Uterus (tissue), 3 donors: ENCODE measurements at regions not wholly inside any gene's neighbourhood (a gene's known extent, or its start where the extent isn't known, plus 50 kb on each side); places are given as distances from the start of the nearest gene placed in this dataset.

Source experiments
- DNase-seq, 2 donors: peaks; one replicate each; pipeline ENCODE4 v3.0.0-alpha.2; 2019 to 2020
- H3K27ac ChIP-seq, 2 donors: fragments of 200-600 bp; sonication (generic); 1 replicate in 1 of 2; 2 replicates in 1 of 2; pipeline ENCODE4 v1.5.1; 2016 to 2018
- H3K27me3 ChIP-seq, 2 donors: fragments of 200-600 bp; sonication (generic); one replicate each; pipeline ENCODE4 v1.5.1; 2018 to 2019; ENCODE audit warnings: control low read depth in 1 of 2
- H3K36me3 ChIP-seq, 2 donors: fragments of 200-600 bp; sonication (generic); one replicate each; pipeline ENCODE4 v1.5.1; 2019; ENCODE audit warnings: control low read depth in 1 of 2
- H3K4me1 ChIP-seq, 2 donors: fragments of 200-600 bp; sonication (generic); one replicate each; pipeline ENCODE4 v1.5.1; 2018 to 2019; ENCODE audit warnings: control low read depth in 1 of 2
- H3K4me3 ChIP-seq, 2 donors: fragments of 200-600 bp; sonication (generic); 1 replicate in 1 of 2; 2 replicates in 1 of 2; pipeline ENCODE4 v1.5.1; 2018 to 2019; ENCODE audit warnings: mild to moderate bottlenecking in 1 of 2
- H3K9me3 ChIP-seq, 2 donors: fragments of 200-600 bp; sonication (generic); one replicate each; pipeline ENCODE4 v1.5.1; 2019; ENCODE audit warnings: control low read depth in 1 of 2
- CTCF ChIP-seq, 4 experiments: fragments of 200-600 bp in 2 of 4; fragments of 450-650 bp in 2 of 4; sonication (generic) in 2 of 4; IDR thresholded peaks; one replicate each; pipeline ENCODE4 v1.5.1; 2016 to 2019; ENCODE audit warnings: antibody characterized with exemption in 4 of 4, mild to moderate bottlenecking in 2 of 4, moderate library complexity in 1 of 4
- POLR2A ChIP-seq, 2 donors: fragments of 450-650 bp; IDR thresholded peaks; one replicate each; pipeline ENCODE4 v1.6.1; 2016; ENCODE audit warnings: antibody characterized with exemption in 2 of 2, mild to moderate bottlenecking in 1 of 2, moderate library complexity in 1 of 2
- intact Hi-C: fragments of 100-400 bp; cut with DNase I; formaldehyde crosslinking; loops from one replicate; pipeline ENCODE4 v1.15.1; 2023; ENCODE audit warnings: low total_unique reads
- donor health status: DM: yes; HTN: yes; CAD: no.

DNA sequence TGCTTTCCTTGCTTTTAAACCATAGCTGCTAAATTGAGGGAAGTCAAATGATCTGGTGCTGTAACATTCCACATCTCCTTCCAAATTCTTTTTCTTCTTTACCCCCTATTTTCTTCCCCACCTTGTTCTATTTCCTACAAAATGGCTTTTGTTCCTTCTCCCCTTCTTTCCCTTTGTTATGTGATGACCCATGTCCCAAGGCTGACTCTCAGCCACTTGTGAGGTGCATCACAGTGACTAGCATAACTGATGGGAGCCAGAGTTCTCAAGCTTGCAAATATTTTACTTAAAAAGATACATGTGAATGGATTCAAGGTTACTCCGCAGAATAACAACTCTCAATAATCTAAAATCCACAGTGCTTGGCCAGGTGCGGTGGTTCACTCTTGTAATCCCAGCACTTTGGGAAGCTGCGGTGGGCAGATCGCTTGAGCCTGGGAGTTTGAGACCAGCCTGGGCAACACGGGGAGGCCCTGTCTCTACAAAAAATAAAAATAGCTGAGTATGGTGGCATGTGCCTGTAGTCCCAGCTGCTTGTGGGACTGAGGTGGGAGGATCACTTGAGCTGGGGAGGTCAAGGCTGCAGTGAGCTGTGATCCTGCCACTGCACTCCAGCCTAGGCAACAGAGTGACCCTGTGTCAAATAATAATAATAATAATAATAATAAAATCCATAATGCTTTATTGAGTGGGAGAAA lies 100.1 kb upstream of the CERS6 start:
- intact Hi-C loops, result no loop called here
- TF ChIP-seq CTCF (IDR thresholded peaks at IDR 0.05) (no peak), POLR2A (IDR thresholded peaks at IDR 0.05) (no peak)
- Histone ChIP-seq H3K9me3 (no peaks in the 10 kb centered on the region), H3K36me3 (no peaks in the 10 kb centered on the region), H3K27ac (no peak overlapping the region), H3K4me3 (no peak overlapping the region), H3K27me3 (no peaks in the 10 kb centered on the region), H3K4me1 (no peaks in the 10 kb centered on the region)
- DNase-seq, result no peak

- Histone ChIP-seq H3K4me3 (no peak overlapping the region), H3K4me1 (no peaks in the 10 kb centered on the region), H3K27me3 (no peaks in the 10 kb centered on the region), H3K9me3 (no peaks in the 10 kb centered on the region), H3K27ac (no peak overlapping the region), H3K36me3 (no peaks in the 10 kb centered on the region)
- intact Hi-C loops, result no loop called here
- TF ChIP-seq CTCF (IDR thresholded peaks at IDR 0.05), result no peak
- TF ChIP-seq POLR2A (IDR thresholded peaks at IDR 0.05), result no peak
- no peak for DNase-seq
These were observed 99.6 kb upstream of the CERS6 start for GRCh38 chr2:168356477-168356835.

DNA sequence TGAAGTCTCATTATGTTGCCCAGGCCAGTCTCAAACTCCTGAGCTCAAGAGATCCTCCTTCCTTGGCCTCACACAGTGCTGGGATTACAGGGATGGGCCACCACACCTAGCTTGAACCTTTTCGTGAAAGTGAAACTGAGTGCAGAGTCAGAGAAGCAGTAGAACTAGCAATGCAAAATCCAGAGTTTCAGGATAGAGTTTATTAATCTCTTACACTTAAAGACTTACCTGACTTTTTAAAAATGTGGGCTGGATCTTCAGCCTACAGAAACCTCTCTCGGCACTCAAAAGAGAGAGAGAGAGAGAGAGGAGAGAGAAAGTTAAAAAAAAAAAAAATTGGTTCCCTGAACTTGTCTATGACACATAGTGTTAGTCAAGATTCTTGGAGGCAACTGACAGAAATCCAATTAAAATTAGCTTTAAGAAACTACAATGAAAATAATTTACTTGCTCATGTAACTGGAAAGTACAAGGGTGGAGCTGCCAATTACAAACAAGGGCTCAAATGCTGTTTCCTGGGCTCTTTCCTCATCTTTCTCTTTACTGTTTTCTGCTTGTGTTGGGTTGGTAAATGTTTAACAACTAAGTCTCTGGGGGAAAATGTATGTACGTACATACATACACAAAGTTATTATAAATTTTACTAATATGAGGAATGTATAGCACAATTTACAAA lies 98.1 kb upstream of the CERS6 start:
- H3K9me3 ChIP-seq, result no peaks in the 10 kb centered on the region
- H3K27ac ChIP-seq, result no peak overlapping the region
- no peak overlapping the region for H3K4me3 ChIP-seq
- no peak for TF ChIP-seq CTCF (IDR thresholded peaks at IDR 0.05)
- no peak for TF ChIP-seq POLR2A (IDR thresholded peaks at IDR 0.05)
- no peaks in the 10 kb centered on the region for H3K4me1 ChIP-seq
- H3K27me3 ChIP-seq, result no peaks in the 10 kb centered on the region
- no peak for DNase-seq
- H3K36me3 ChIP-seq, result no peaks in the 10 kb centered on the region
- intact Hi-C loops, result no loop called here

DNA sequence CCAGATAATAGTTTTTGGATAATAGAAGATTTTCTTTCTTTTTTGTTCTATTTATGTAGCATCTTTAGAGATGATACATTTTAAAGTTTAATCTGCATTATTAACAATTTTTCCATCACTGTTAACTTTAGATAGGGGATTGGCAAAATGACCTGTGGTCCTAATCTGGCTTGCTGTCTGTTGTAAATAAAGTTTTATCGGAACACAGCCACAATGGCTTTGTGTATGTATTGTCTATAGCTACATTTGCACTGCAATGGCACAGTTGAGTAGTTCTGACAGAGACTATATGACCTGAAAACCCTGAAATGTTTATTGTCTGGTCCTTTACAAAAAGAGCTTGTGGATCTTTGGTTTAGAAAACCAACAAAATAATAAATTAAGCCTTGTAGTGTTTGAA lies 97.0 kb upstream of the CERS6 start:
- TF ChIP-seq POLR2A (IDR thresholded peaks at IDR 0.05) (no peak), CTCF (IDR thresholded peaks at IDR 0.05) (no peak)
- H3K36me3 ChIP-seq, result no peaks in the 10 kb centered on the region
- no peaks in the 10 kb centered on the region for H3K27me3 ChIP-seq
- no peak overlapping the region for H3K27ac ChIP-seq
- no peak for DNase-seq
- no peaks in the 10 kb centered on the region for H3K4me1 ChIP-seq
- no peaks in the 10 kb centered on the region for H3K9me3 ChIP-seq
- H3K4me3 ChIP-seq, result no peak overlapping the region
- intact Hi-C loops, result no loop called here

DNA sequence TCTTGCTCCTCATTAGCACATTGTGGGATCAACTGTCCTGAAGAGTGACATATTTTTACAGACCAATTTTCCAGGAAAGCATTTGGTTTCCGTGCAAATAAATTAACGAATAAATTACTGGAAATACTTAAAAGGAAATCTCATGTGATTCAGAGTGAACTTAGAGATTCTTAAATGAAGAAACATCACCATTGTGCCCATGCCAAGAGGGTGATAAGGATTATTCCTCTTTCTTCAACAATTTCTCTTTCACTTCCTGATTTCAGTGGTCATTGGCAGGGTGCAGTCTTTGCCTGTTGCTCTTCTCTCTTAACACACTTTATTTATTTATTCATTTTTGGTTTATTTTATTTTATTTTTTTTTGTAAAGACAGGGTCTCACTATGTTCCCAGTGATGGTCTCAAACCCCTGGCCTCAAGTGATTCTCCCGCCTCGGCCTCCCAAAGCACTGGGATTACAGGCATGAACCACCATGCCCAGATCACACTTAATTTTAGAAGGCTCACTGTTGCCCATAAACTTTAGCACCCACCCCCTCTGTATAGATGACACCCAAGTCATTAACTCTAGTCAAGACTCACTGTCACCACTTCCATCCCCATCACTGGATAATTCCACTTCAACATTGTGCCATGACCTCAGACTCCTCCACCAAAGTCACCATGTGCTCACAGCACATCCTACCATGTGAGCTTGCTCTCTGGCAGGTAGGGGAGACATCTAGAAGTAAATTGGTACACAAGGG lies 92.6 kb upstream of the CERS6 start:
- no peaks in the 10 kb centered on the region for H3K4me1 ChIP-seq
- no peak overlapping the region for H3K4me3 ChIP-seq
- no peaks in the 10 kb centered on the region for H3K9me3 ChIP-seq
- intact Hi-C loops, result no loop called here
- no peaks in the 10 kb centered on the region for H3K36me3 ChIP-seq
- DNase-seq, result no peak
- no peaks in the 10 kb centered on the region for H3K27me3 ChIP-seq
- TF ChIP-seq POLR2A (IDR thresholded peaks at IDR 0.05) (no peak), CTCF (IDR thresholded peaks at IDR 0.05) (no peak)
- H3K27ac ChIP-seq, result no peak overlapping the region
